ENCODE measurements at regions not wholly inside any gene's neighbourhood (a gene's known extent, or its start where the extent isn't known, plus 50 kb on each side); places are given as distances from the start of the nearest gene placed in this dataset.
"Not testable (repeated sequence)": the region's sequence is repeated elsewhere in the genome, so short reads cannot be mapped to it uniquely, and the experiment has no call there.

GRCh38 chr5:110836851-110837250 is 98.0 kb downstream of the SLC25A46 start:
- TF ChIP-seq CTCF (optimal IDR thresholded peaks at IDR 0.05 in 1 of 3, IDR thresholded peaks at IDR 0.05 in 1 of 3, conservative IDR thresholded peaks at IDR 0.05 in 1 of 3; ENCODE audit: extremely low read depth in 1 of 3, insufficient read depth in 2 of 3, low read length in 3 of 3) (no peak), EZH2 (IDR thresholded peaks at IDR 0.05; ENCODE audit: low read length) (no peak)
- Histone ChIP-seq H4K20me1 (ENCODE audit: control insufficient read depth, extremely low read depth, insufficient read depth, low read length) (no peaks in the 10 kb centered on the region), H3K9ac (ENCODE audit: control insufficient read depth, extremely low read depth, insufficient read depth, low read length) (no peak overlapping the region), H3K4me3 (ENCODE audit: control insufficient read depth in 2 of 3, extremely low read depth in 1 of 3, insufficient read depth in 2 of 3, low read depth in 1 of 3, low read length in 3 of 3) (no peak overlapping the region), H3K4me1 (ENCODE audit: control insufficient read depth, extremely low read depth, insufficient read depth, low read length) (peaks cover 11% of the 10 kb centered on the region), H3K9me3 (ENCODE audit: control insufficient read depth, low read depth, low read length) (no peaks in the 10 kb centered on the region), H3K27me3 (ENCODE audit: control insufficient read depth, extremely low read depth, insufficient read depth, low read length) (peaks cover 3% of the 10 kb centered on the region), H3K79me2 (ENCODE audit: control insufficient read depth, insufficient read depth, low read length) (no peaks in the 10 kb centered on the region), H3K27ac (ENCODE audit: control insufficient read depth, insufficient read depth, low read length) (no peak overlapping the region), H2AFZ (ENCODE audit: control insufficient read depth, low read length) (no peak overlapping the region), H3K36me3 (ENCODE audit: control insufficient read depth in 2 of 2, extremely low read depth in 1 of 2, insufficient read depth in 2 of 2, low read length in 2 of 2) (no peaks in the 10 kb centered on the region), H3K4me2 (ENCODE audit: control insufficient read depth, extremely low read depth, insufficient read depth, low read depth, low read length) (no peak overlapping the region), H3K9me1 (ENCODE audit: control insufficient read depth, extremely low read depth, insufficient read depth, low read length) (no peaks in the 10 kb centered on the region)
- DNase-seq (ENCODE audit: low read depth, low spot score) = no peak
- FAIRE-seq = no peak
- dilution Hi-C loops (cut with MboI; ENCODE audit: extremely low pct_ligation_motif_present, low sequenced_read_pairs) = no loop called here

GRCh38 chr5:110838357-110838756 is 99.5 kb downstream of the SLC25A46 start:
- FAIRE-seq; H3K4me2 ChIP-seq (ENCODE audit: control insufficient read depth, extremely low read depth, insufficient read depth, low read depth, low read length); H3K9me3 ChIP-seq (ENCODE audit: control insufficient read depth, low read depth, low read length); DNase-seq (ENCODE audit: low read depth, low spot score); H3K27ac ChIP-seq (ENCODE audit: control insufficient read depth, insufficient read depth, low read length); H3K79me2 ChIP-seq (ENCODE audit: control insufficient read depth, insufficient read depth, low read length); H3K9me1 ChIP-seq (ENCODE audit: control insufficient read depth, extremely low read depth, insufficient read depth, low read length); H3K9ac ChIP-seq (ENCODE audit: control insufficient read depth, extremely low read depth, insufficient read depth, low read length); H3K36me3 ChIP-seq (ENCODE audit: control insufficient read depth in 2 of 2, extremely low read depth in 1 of 2, insufficient read depth in 2 of 2, low read length in 2 of 2); H3K27me3 ChIP-seq (ENCODE audit: control insufficient read depth, extremely low read depth, insufficient read depth, low read length); H3K4me3 ChIP-seq (ENCODE audit: control insufficient read depth in 2 of 3, extremely low read depth in 1 of 3, insufficient read depth in 2 of 3, low read depth in 1 of 3, low read length in 3 of 3); dilution Hi-C loops (cut with MboI; ENCODE audit: extremely low pct_ligation_motif_present, low sequenced_read_pairs); H2AFZ ChIP-seq (ENCODE audit: control insufficient read depth, low read length); H4K20me1 ChIP-seq (ENCODE audit: control insufficient read depth, extremely low read depth, insufficient read depth, low read length): not testable (repeated sequence)
- H3K4me1 ChIP-seq (ENCODE audit: control insufficient read depth, extremely low read depth, insufficient read depth, low read length) = peaks cover 11% of the 10 kb centered on the region

GRCh38 chr5:110838961-110839360 is 100.2 kb downstream of the SLC25A46 start:
- no peaks in the 10 kb centered on the region for H3K27me3 ChIP-seq (ENCODE audit: control insufficient read depth, extremely low read depth, insufficient read depth, low read length)
- H3K9ac ChIP-seq (ENCODE audit: control insufficient read depth, extremely low read depth, insufficient read depth, low read length) = no peak overlapping the region
- no peak overlapping the region for H3K4me3 ChIP-seq (ENCODE audit: control insufficient read depth in 2 of 3, extremely low read depth in 1 of 3, insufficient read depth in 2 of 3, low read depth in 1 of 3, low read length in 3 of 3)
- dilution Hi-C loops (cut with MboI; ENCODE audit: extremely low pct_ligation_motif_present, low sequenced_read_pairs) = no loop called here
- H3K4me2 ChIP-seq (ENCODE audit: control insufficient read depth, extremely low read depth, insufficient read depth, low read depth, low read length) = no peak overlapping the region
- no peaks in the 10 kb centered on the region for H4K20me1 ChIP-seq (ENCODE audit: control insufficient read depth, extremely low read depth, insufficient read depth, low read length)
- peaks cover 11% of the 10 kb centered on the region for H3K4me1 ChIP-seq (ENCODE audit: control insufficient read depth, extremely low read depth, insufficient read depth, low read length)
- no peak overlapping the region for H2AFZ ChIP-seq (ENCODE audit: control insufficient read depth, low read length)
- no peaks in the 10 kb centered on the region for H3K9me1 ChIP-seq (ENCODE audit: control insufficient read depth, extremely low read depth, insufficient read depth, low read length)
- no peaks in the 10 kb centered on the region for H3K79me2 ChIP-seq (ENCODE audit: control insufficient read depth, insufficient read depth, low read length)
- no peaks in the 10 kb centered on the region for H3K9me3 ChIP-seq (ENCODE audit: control insufficient read depth, low read depth, low read length)
- TF ChIP-seq CTCF (optimal IDR thresholded peaks at IDR 0.05 in 1 of 3, IDR thresholded peaks at IDR 0.05 in 1 of 3, conservative IDR thresholded peaks at IDR 0.05 in 1 of 3; ENCODE audit: extremely low read depth in 1 of 3, insufficient read depth in 2 of 3, low read length in 3 of 3) = no peak
- TF ChIP-seq EZH2 (IDR thresholded peaks at IDR 0.05; ENCODE audit: low read length) = no peak
- H3K27ac ChIP-seq (ENCODE audit: control insufficient read depth, insufficient read depth, low read length) = no peak overlapping the region
- no peak for DNase-seq (ENCODE audit: low read depth, low spot score)
- H3K36me3 ChIP-seq (ENCODE audit: control insufficient read depth in 2 of 2, extremely low read depth in 1 of 2, insufficient read depth in 2 of 2, low read length in 2 of 2) = no peaks in the 10 kb centered on the region
- no peak for FAIRE-seq
